Suprapubic skin (tissue), 4 donors: ENCODE measurements at regions not wholly inside any gene's neighbourhood (a gene's known extent, or its start where the extent isn't known, plus 50 kb on each side); places are given as distances from the start of the nearest gene placed in this dataset.
"Not testable (repeated sequence)": the region's sequence is repeated elsewhere in the genome, so short reads cannot be mapped to it uniquely, and the experiment has no call there.

ENCODE experiments used
- DNase-seq, 2 donors: peaks; one replicate each; pipeline ENCODE4 v3.0.0-alpha.2; 2019; ENCODE audit warnings: low spot score in 2 of 2
- H3K27ac ChIP-seq: fragments of 200-600 bp; sonication (generic); one replicate; pipeline ENCODE4 v1.5.1; 2019
- H3K27me3 ChIP-seq: fragments of 200-600 bp; sonication (generic); one replicate; pipeline ENCODE4 v1.5.1; 2019
- H3K36me3 ChIP-seq: fragments of 200-600 bp; sonication (generic); one replicate; pipeline ENCODE4 v1.5.1; 2019
- H3K4me1 ChIP-seq: fragments of 200-600 bp; sonication (generic); one replicate; pipeline ENCODE4 v1.5.1; 2019
- H3K4me3 ChIP-seq: fragments of 200-600 bp; sonication (generic); one replicate; pipeline ENCODE4 v1.5.1; 2019; ENCODE audit warnings: mild to moderate bottlenecking
- H3K9me3 ChIP-seq: fragments of 200-600 bp; sonication (generic); one replicate; pipeline ENCODE4 v1.5.1; 2019
- CTCF ChIP-seq, 2 donors: fragments of 200-600 bp in 1 of 2; fragments of 450-650 bp in 1 of 2; sonication (generic) in 1 of 2; IDR thresholded peaks; one replicate each; pipeline ENCODE4 v1.5.1; 2016 to 2019; ENCODE audit warnings: antibody characterized with exemption in 2 of 2, mild to moderate bottlenecking in 1 of 2, moderate library complexity in 1 of 2
- EP300 ChIP-seq: sonication (generic); formaldehyde crosslinking; IDR thresholded peaks from one replicate; pipeline ENCODE4 v1.6.1; 2017; ENCODE audit warnings: antibody characterized with exemption
- POLR2A ChIP-seq, 2 donors: fragments of 450-650 bp; IDR thresholded peaks; one replicate each; pipeline ENCODE4 v1.6.1; 2017; ENCODE audit warnings: antibody characterized with exemption in 2 of 2, mild to moderate bottlenecking in 2 of 2, moderate library complexity in 2 of 2
- POLR2AphosphoS5 ChIP-seq, 3 donors: sonication (generic); formaldehyde crosslinking; IDR thresholded peaks; one replicate each; pipeline ENCODE4 v1.6.1; 2017; ENCODE audit warnings: antibody characterized with exemption in 3 of 3
- WGBS: methylation state at CpG from one replicate; pipeline ENCODE4 v1.1.5; 2018; 5-methylcytosine and 5-hydroxymethylcytosine counted together

GRCh38 chr14:40222996-40223395, 790.8 kb upstream of the FBXO33 start:
- Histone ChIP-seq H3K27me3 (no peaks in the 10 kb centered on the region), H3K36me3 (no peaks in the 10 kb centered on the region), H3K4me1 (no peaks in the 10 kb centered on the region), H3K27ac (no peak overlapping the region), H3K9me3 (no peaks in the 10 kb centered on the region), H3K4me3 (no peak overlapping the region)
- WGBS = 94% methylated on average over 4 of the region's 4 CpGs
- DNase-seq = no peak
- no peak for TF ChIP-seq EP300
- TF ChIP-seq POLR2AphosphoS5 (IDR thresholded peaks at IDR 0.05) = no peak
- no peak for TF ChIP-seq POLR2A (IDR thresholded peaks at IDR 0.05)
- TF ChIP-seq CTCF (IDR thresholded peaks at IDR 0.05) = no peak

GRCh38 chr14:40221428-40221827, 789.2 kb upstream of the FBXO33 start:
- Histone ChIP-seq H3K27ac (no peak overlapping the region), H3K9me3 (no peaks in the 10 kb centered on the region), H3K27me3 (no peaks in the 10 kb centered on the region), H3K4me3 (no peak overlapping the region), H3K36me3 (no peaks in the 10 kb centered on the region), H3K4me1 (no peaks in the 10 kb centered on the region)
- TF ChIP-seq CTCF (IDR thresholded peaks at IDR 0.05) = no peak
- DNase-seq = no peak

- H3K36me3 ChIP-seq = no peaks in the 10 kb centered on the region
- WGBS = 69% methylated on average over 3 of the region's 3 CpGs
- no peak for DNase-seq
- H3K4me3 ChIP-seq = no peak overlapping the region
- no peaks in the 10 kb centered on the region for H3K4me1 ChIP-seq
- H3K27ac ChIP-seq = no peak overlapping the region
- no peak for TF ChIP-seq POLR2AphosphoS5 (IDR thresholded peaks at IDR 0.05)
- TF ChIP-seq POLR2A (IDR thresholded peaks at IDR 0.05) = no peak
- no peak for TF ChIP-seq EP300
- no peak for TF ChIP-seq CTCF (IDR thresholded peaks at IDR 0.05)
- no peaks in the 10 kb centered on the region for H3K27me3 ChIP-seq
- no peaks in the 10 kb centered on the region for H3K9me3 ChIP-seq
These were observed 786.8 kb upstream of the FBXO33 start for GRCh38 chr14:40219032-40219431.

GRCh38 chr14:40218282-40218941, 786.2 kb upstream of the FBXO33 start:
- no peak for DNase-seq
- Histone ChIP-seq H3K27ac (no peak overlapping the region), H3K9me3 (no peaks in the 10 kb centered on the region), H3K36me3 (no peaks in the 10 kb centered on the region), H3K4me1 (no peaks in the 10 kb centered on the region), H3K4me3 (no peak overlapping the region), H3K27me3 (no peaks in the 10 kb centered on the region)
- 86% methylated on average over 6 of the region's 6 CpGs for WGBS
- TF ChIP-seq POLR2AphosphoS5 (IDR thresholded peaks at IDR 0.05) (no peak), CTCF (IDR thresholded peaks at IDR 0.05) (no peak), POLR2A (IDR thresholded peaks at IDR 0.05) (no peak), EP300 (no peak)

GRCh38 chr14:40216976-40217375, 784.7 kb upstream of the FBXO33 start:
- no peaks in the 10 kb centered on the region for H3K36me3 ChIP-seq
- DNase-seq = no peak
- no peaks in the 10 kb centered on the region for H3K9me3 ChIP-seq
- H3K27me3 ChIP-seq = no peaks in the 10 kb centered on the region
- H3K4me3 ChIP-seq = no peak overlapping the region
- H3K4me1 ChIP-seq = no peaks in the 10 kb centered on the region
- H3K27ac ChIP-seq = no peak overlapping the region
- TF ChIP-seq CTCF (IDR thresholded peaks at IDR 0.05) (no peak), EP300 (no peak), POLR2A (IDR thresholded peaks at IDR 0.05) (no peak), POLR2AphosphoS5 (IDR thresholded peaks at IDR 0.05) (no peak)
- WGBS = 99% methylated on average over 22 of the region's 22 CpGs

- not testable (repeated sequence) for H3K27me3 ChIP-seq, H3K27ac ChIP-seq, H3K4me1 ChIP-seq, H3K9me3 ChIP-seq, H3K36me3 ChIP-seq, DNase-seq, H3K4me3 ChIP-seq
- WGBS = 94% methylated on average over 18 of the region's 18 CpGs
These were observed 784.2 kb upstream of the FBXO33 start for GRCh38 chr14:40216408-40216807.
